ENCODE measurements at regions not wholly inside any gene's neighbourhood (a gene's known extent, or its start where the extent isn't known, plus 50 kb on each side); places are given as distances from the start of the nearest gene placed in this dataset.

GRCh38 chr7:54825368-54825767, 66.4 kb upstream of the SEC61G start:
- 87 to 88% methylated on average over 3 of the region's 3 CpGs for WGBS, 2 donors
- DNase-seq (no peak), ATAC-seq (ENCODE audit: low FRiP score) (no peak)
- H3K4me1 ChIP-seq (ENCODE audit: control insufficient read depth in 1 of 2, insufficient read depth in 2 of 2, low read length in 2 of 2), result no peaks in the 10 kb centered on the region
- intact Hi-C loops (cut with DNase I), result no loop called here
- no peak overlapping the region for H3K27ac ChIP-seq (ENCODE audit: low read depth in 1 of 2, low read length in 2 of 2)
- H3K36me3 ChIP-seq (ENCODE audit: control insufficient read depth in 1 of 2, insufficient read depth in 2 of 2, low read length in 1 of 2), result no peaks in the 10 kb centered on the region
- H3K4me3 ChIP-seq (ENCODE audit: low read length in 2 of 2), result no peak overlapping the region
- H3K9me3 ChIP-seq (ENCODE audit: control insufficient read depth, low read length), result no peaks in the 10 kb centered on the region
- no peaks in the 10 kb centered on the region for H3K27me3 ChIP-seq (ENCODE audit: control insufficient read depth in 1 of 2, insufficient read depth in 2 of 2, low read length in 1 of 2)

GRCh38 chr7:54827734-54828133, 68.7 kb upstream of the SEC61G start:
- DNase-seq (no peak), ATAC-seq (ENCODE audit: low FRiP score) (no peak)
- Histone ChIP-seq H3K36me3 (ENCODE audit: control insufficient read depth in 1 of 2, insufficient read depth in 2 of 2, low read length in 1 of 2) (no peaks in the 10 kb centered on the region), H3K27ac (ENCODE audit: low read depth in 1 of 2, low read length in 2 of 2) (no peak overlapping the region), H3K4me1 (ENCODE audit: control insufficient read depth in 1 of 2, insufficient read depth in 2 of 2, low read length in 2 of 2) (no peaks in the 10 kb centered on the region), H3K27me3 (ENCODE audit: control insufficient read depth in 1 of 2, insufficient read depth in 2 of 2, low read length in 1 of 2) (no peaks in the 10 kb centered on the region), H3K9me3 (ENCODE audit: control insufficient read depth, low read length) (no peaks in the 10 kb centered on the region), H3K4me3 (ENCODE audit: low read length in 2 of 2) (no peak overlapping the region)
- WGBS, 2 donors, result 87 to 89% methylated on average over 4 of the region's 4 CpGs
- intact Hi-C loops (cut with DNase I), result no loop called here

DNA sequence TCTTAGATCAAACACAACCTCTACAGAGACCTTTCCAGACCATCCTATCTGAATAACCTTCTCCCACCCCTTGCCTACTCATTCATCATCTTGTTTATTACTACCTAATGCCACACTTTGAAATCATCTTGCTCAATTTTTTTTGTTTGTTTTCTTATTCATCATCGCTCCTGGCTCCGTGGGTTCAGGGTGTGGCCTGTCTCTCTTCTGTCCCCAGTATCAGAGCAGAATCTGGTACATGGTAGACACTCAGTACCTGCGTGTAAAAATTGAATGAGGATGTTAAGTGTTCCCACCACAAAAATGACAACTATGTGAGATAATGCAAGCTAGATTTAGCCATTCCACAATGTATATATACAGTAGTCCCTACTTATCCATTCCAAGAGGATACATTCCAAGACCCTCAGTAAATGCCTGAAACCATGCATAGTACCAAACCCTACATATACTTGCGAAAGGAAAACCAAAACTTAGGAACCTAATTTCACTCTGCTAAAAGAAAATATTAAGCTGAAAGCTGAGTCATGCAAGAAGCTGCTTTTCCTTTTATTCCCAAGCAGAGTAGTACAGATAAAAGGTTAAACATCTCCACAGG, 72.1 kb upstream of the SEC61G start:
- ATAC-seq (ENCODE audit: low FRiP score) (no peak), DNase-seq (no peak)
- no peak overlapping the region for H3K4me3 ChIP-seq (ENCODE audit: low read length in 2 of 2)
- intact Hi-C loops (cut with DNase I), result no loop called here
- no peaks in the 10 kb centered on the region for H3K36me3 ChIP-seq (ENCODE audit: control insufficient read depth in 1 of 2, insufficient read depth in 2 of 2, low read length in 1 of 2)
- WGBS, 2 donors, result 92 to 93% methylated on average over 4 of the region's 4 CpGs
- no peaks in the 10 kb centered on the region for H3K27me3 ChIP-seq (ENCODE audit: control insufficient read depth in 1 of 2, insufficient read depth in 2 of 2, low read length in 1 of 2)
- no peak overlapping the region for H3K27ac ChIP-seq (ENCODE audit: low read depth in 1 of 2, low read length in 2 of 2)
- no peaks in the 10 kb centered on the region for H3K9me3 ChIP-seq (ENCODE audit: control insufficient read depth, low read length)
- no peaks in the 10 kb centered on the region for H3K4me1 ChIP-seq (ENCODE audit: control insufficient read depth in 1 of 2, insufficient read depth in 2 of 2, low read length in 2 of 2)

DNA sequence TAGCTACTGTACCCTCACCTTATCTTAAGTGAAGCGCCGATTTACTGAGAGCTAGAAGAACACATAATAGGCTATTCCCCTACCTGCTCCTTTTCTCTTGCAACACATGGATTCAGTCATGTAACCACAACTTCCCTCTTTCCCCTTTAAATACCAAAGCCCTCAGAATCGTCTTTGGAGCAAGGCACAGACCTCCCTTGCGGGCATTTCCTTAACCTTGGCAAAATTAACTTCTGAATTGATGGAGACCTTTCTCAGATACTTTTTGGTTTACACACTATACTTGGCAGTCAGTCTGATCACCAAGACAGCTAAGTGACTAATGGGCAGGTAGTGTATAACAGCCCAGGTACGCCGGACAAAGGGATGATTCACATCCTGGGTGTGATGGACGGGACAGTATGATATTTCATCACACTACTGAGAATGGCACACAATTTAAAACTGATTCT, 72.7 kb upstream of the SEC61G start:
- H3K36me3 ChIP-seq (ENCODE audit: control insufficient read depth in 1 of 2, insufficient read depth in 2 of 2, low read length in 1 of 2), result no peaks in the 10 kb centered on the region
- no peak for DNase-seq
- no peak overlapping the region for H3K27ac ChIP-seq (ENCODE audit: low read depth in 1 of 2, low read length in 2 of 2)
- H3K4me1 ChIP-seq (ENCODE audit: control insufficient read depth in 1 of 2, insufficient read depth in 2 of 2, low read length in 2 of 2), result no peaks in the 10 kb centered on the region
- no peak for ATAC-seq (ENCODE audit: low FRiP score)
- no peak overlapping the region for H3K4me3 ChIP-seq (ENCODE audit: low read length in 2 of 2)
- no peaks in the 10 kb centered on the region for H3K27me3 ChIP-seq (ENCODE audit: control insufficient read depth in 1 of 2, insufficient read depth in 2 of 2, low read length in 1 of 2)
- WGBS, 2 donors, result 82 to 83% methylated on average over 7 of the region's 7 CpGs
- intact Hi-C loops (cut with DNase I), result no loop called here
- no peaks in the 10 kb centered on the region for H3K9me3 ChIP-seq (ENCODE audit: control insufficient read depth, low read length)

GRCh38 chr7:54833001-54833467, 74.0 kb upstream of the SEC61G start:
- Histone ChIP-seq H3K36me3 (ENCODE audit: control insufficient read depth in 1 of 2, insufficient read depth in 2 of 2, low read length in 1 of 2) (no peaks in the 10 kb centered on the region), H3K27me3 (ENCODE audit: control insufficient read depth in 1 of 2, insufficient read depth in 2 of 2, low read length in 1 of 2) (no peaks in the 10 kb centered on the region), H3K4me3 (ENCODE audit: low read length in 2 of 2) (no peak overlapping the region), H3K27ac (ENCODE audit: low read depth in 1 of 2, low read length in 2 of 2) (no peak overlapping the region), H3K9me3 (ENCODE audit: control insufficient read depth, low read length) (no peaks in the 10 kb centered on the region), H3K4me1 (ENCODE audit: control insufficient read depth in 1 of 2, insufficient read depth in 2 of 2, low read length in 2 of 2) (peaks cover 4 to 5% of the 10 kb centered on the region in 2 donors)
- ATAC-seq (ENCODE audit: low FRiP score), result no peak
- intact Hi-C loops (cut with DNase I), result no loop called here
- DNase-seq, result peak; percentile 42 to 72
- 81 to 87% methylated on average over 39 of the region's 39 CpGs for WGBS, 2 donors

- Histone ChIP-seq H3K27ac (ENCODE audit: low read depth in 1 of 2, low read length in 2 of 2) (peak overlapping the region in 1 of 2 donors; percentile 86), H3K9me3 (ENCODE audit: control insufficient read depth, low read length) (no peaks in the 10 kb centered on the region), H3K4me3 (ENCODE audit: low read length in 2 of 2) (no peak overlapping the region), H3K36me3 (ENCODE audit: control insufficient read depth in 1 of 2, insufficient read depth in 2 of 2, low read length in 1 of 2) (no peaks in the 10 kb centered on the region), H3K4me1 (ENCODE audit: control insufficient read depth in 1 of 2, insufficient read depth in 2 of 2, low read length in 2 of 2) (peaks cover 4 to 5% of the 10 kb centered on the region in 2 donors), H3K27me3 (ENCODE audit: control insufficient read depth in 1 of 2, insufficient read depth in 2 of 2, low read length in 1 of 2) (no peaks in the 10 kb centered on the region)
- intact Hi-C loops (cut with DNase I), result loop anchor here in 1 of 2 donors (5.0 kb wide), 2 partner anchors 50 to 415 kb away; no protein-coding TSS in a partner anchor
- DNase-seq (peak in 1 of 2 donors; percentile 43), ATAC-seq (ENCODE audit: low FRiP score) (peak; percentile 86)
- 18 to 21% methylated on average over 7 of the region's 7 CpGs for WGBS, 2 donors
Observed at GRCh38 chr7:54837168-54837567, 78.2 kb upstream of the SEC61G start.

DNA sequence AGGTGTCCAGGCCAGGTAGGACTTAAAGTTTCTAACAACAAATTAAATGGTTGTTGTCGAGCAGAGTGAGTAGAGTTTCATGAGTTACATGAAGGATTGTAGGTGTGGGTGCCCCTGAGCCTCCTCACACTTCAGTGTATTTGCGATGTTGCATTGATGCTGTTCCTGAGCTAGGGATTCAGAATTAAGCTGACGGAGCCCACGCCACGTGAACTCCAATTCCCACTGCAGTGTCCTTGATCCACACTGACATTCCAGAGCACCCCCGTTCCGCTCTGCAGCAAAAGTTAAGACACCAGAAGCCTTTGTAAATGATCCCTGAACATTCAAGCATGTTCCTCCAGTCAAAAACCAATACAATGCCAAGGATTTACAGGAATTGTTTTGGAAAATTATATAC, 78.8 kb upstream of the SEC61G start:
- no peak overlapping the region for H3K4me3 ChIP-seq (ENCODE audit: low read length in 2 of 2)
- no peaks in the 10 kb centered on the region for H3K27me3 ChIP-seq (ENCODE audit: control insufficient read depth in 1 of 2, insufficient read depth in 2 of 2, low read length in 1 of 2)
- no peaks in the 10 kb centered on the region for H3K9me3 ChIP-seq (ENCODE audit: control insufficient read depth, low read length)
- intact Hi-C loops (cut with DNase I), result loop anchor here (2.0 to 5.0 kb wide), 4 partner anchors 49 to 417 kb away; no protein-coding TSS in a partner anchor
- WGBS, 2 donors, result 79% methylated on average over 7 of the region's 7 CpGs
- ATAC-seq (ENCODE audit: low FRiP score) (no peak), DNase-seq (no peak)
- H3K27ac ChIP-seq (ENCODE audit: low read depth in 1 of 2, low read length in 2 of 2), result peak overlapping the region in 1 of 2 donors; percentile 56
- no peaks in the 10 kb centered on the region for H3K36me3 ChIP-seq (ENCODE audit: control insufficient read depth in 1 of 2, insufficient read depth in 2 of 2, low read length in 1 of 2)
- peaks cover 4 to 5% of the 10 kb centered on the region in 2 donors for H3K4me1 ChIP-seq (ENCODE audit: control insufficient read depth in 1 of 2, insufficient read depth in 2 of 2, low read length in 2 of 2)

DNA sequence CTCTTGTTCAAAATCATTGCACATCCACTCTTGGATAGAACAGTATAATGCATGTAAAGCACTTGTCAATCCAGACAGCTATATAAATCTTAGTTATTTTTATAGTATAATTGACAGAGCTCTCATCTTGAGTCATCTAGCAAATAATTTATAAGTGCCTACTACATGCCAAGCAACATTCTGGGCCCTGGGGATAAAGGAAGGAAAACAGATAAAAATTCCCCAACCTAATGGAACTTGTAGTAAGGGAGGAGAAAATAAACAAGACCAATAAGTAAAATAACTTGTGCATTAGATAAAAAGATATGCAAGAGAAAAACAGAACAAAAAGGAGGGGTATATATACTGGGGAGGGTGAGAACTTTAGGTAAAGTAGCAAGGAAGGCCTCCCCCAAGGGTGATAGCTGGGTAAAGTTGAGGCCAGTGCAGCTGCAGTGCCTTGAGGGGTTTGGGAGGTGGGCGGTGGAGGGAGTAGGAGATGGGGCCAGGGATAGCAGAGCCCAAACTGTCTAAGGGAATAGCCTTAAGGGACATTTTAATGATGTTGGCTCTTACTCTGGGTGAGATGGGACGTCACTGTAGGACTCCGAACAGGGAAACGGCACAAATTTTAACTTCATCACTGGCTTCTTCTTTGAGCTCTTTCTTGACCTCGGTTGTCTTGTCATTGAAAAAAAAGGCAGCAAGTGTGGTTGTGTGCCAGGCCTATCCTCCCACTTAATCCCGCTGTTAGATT, 79.3 kb upstream of the SEC61G start:
- 91 to 94% methylated on average over 6 of the region's 6 CpGs for WGBS, 2 donors
- H3K27ac ChIP-seq (ENCODE audit: low read depth in 1 of 2, low read length in 2 of 2), result no peak overlapping the region
- H3K27me3 ChIP-seq (ENCODE audit: control insufficient read depth in 1 of 2, insufficient read depth in 2 of 2, low read length in 1 of 2), result no peaks in the 10 kb centered on the region
- ATAC-seq (ENCODE audit: low FRiP score), result no peak
- H3K36me3 ChIP-seq (ENCODE audit: control insufficient read depth in 1 of 2, insufficient read depth in 2 of 2, low read length in 1 of 2), result no peaks in the 10 kb centered on the region
- H3K4me3 ChIP-seq (ENCODE audit: low read length in 2 of 2), result no peak overlapping the region
- no peaks in the 10 kb centered on the region for H3K9me3 ChIP-seq (ENCODE audit: control insufficient read depth, low read length)
- DNase-seq, result no peak
- intact Hi-C loops (cut with DNase I), result loop anchor here (2.0 to 5.0 kb wide), 4 partner anchors 50 to 416 kb away; no protein-coding TSS in a partner anchor
- peaks cover 4 to 5% of the 10 kb centered on the region in 2 donors for H3K4me1 ChIP-seq (ENCODE audit: control insufficient read depth in 1 of 2, insufficient read depth in 2 of 2, low read length in 2 of 2)
